Peyer's patch (tissue), 4 donors: ENCODE measurements at regions not wholly inside any gene's neighbourhood (a gene's known extent, or its start where the extent isn't known, plus 50 kb on each side); places are given as distances from the start of the nearest gene placed in this dataset.
"Not testable (repeated sequence)": the region's sequence is repeated elsewhere in the genome, so short reads cannot be mapped to it uniquely, and the experiment has no call there.

Experiments used
- DNase-seq, 3 donors: peaks; one replicate each; pipeline ENCODE4 v3.0.0-alpha.2; 2017 to 2019
- H3K27ac ChIP-seq, 4 donors: fragments of 200-600 bp; sonication (generic); one replicate each; pipeline ENCODE4 v1.5.1; 2016 to 2019
- H3K27me3 ChIP-seq, 2 donors: fragments of 200-600 bp; sonication (generic); one replicate each; pipeline ENCODE4 v1.5.1; 2019
- H3K36me3 ChIP-seq, 3 donors: fragments of 200-600 bp; sonication (generic); one replicate each; pipeline ENCODE4 v1.5.1; 2016 to 2019
- H3K4me1 ChIP-seq, 4 donors: fragments of 200-600 bp; sonication (generic); one replicate each; pipeline ENCODE4 v1.5.1; 2016 to 2019
- H3K4me3 ChIP-seq, 4 donors: fragments of 200-600 bp; sonication (generic); 1 replicate in 3 of 4; 2 replicates in 1 of 4; pipeline ENCODE4 v1.5.1; 2016 to 2019; ENCODE audit warnings: mild to moderate bottlenecking in 1 of 4
- H3K9me3 ChIP-seq, 4 donors: fragments of 200-600 bp; sonication (generic); one replicate each; pipeline ENCODE4 v1.5.1; 2016 to 2019; ENCODE audit warnings: mild to moderate bottlenecking in 1 of 4
- CTCF ChIP-seq, 6 experiments: fragments of 450-650 bp in 4 of 6; fragments of 200-600 bp in 2 of 6; sonication (generic) in 1 of 6; IDR thresholded peaks; one replicate each; pipeline ENCODE4 v1.5.1; 2017 to 2019; ENCODE audit warnings: antibody characterized with exemption in 6 of 6, mild to moderate bottlenecking in 3 of 6, moderate library complexity in 1 of 6
- POLR2A ChIP-seq, 2 donors: fragments of 450-650 bp; IDR thresholded peaks; one replicate each; pipeline ENCODE4 v1.5.1; 2017; ENCODE audit warnings: antibody characterized with exemption in 2 of 2, mild to moderate bottlenecking in 2 of 2, moderate library complexity in 2 of 2

GRCh38 chr10:93222876-93223275 lies 149.2 kb downstream of the CYP26A1 start:
- Histone ChIP-seq H3K27ac (no peak overlapping the region), H3K27me3 (no peaks in the 10 kb centered on the region), H3K4me3 (no peak overlapping the region), H3K4me1 (no peaks in the 10 kb centered on the region), H3K9me3 (no peaks in the 10 kb centered on the region), H3K36me3 (no peaks in the 10 kb centered on the region)
- no peak for DNase-seq
- TF ChIP-seq POLR2A (IDR thresholded peaks at IDR 0.05) (no peak), CTCF (IDR thresholded peaks at IDR 0.05) (no peak)

GRCh38 chr10:93223336-93223735 lies 149.6 kb downstream of the CYP26A1 start:
- Histone ChIP-seq H3K27ac (no peak overlapping the region), H3K4me3 (no peak overlapping the region), H3K36me3 (no peaks in the 10 kb centered on the region), H3K4me1 (no peaks in the 10 kb centered on the region), H3K27me3 (no peaks in the 10 kb centered on the region), H3K9me3 (no peaks in the 10 kb centered on the region)
- TF ChIP-seq CTCF (IDR thresholded peaks at IDR 0.05) (no peak), POLR2A (IDR thresholded peaks at IDR 0.05) (no peak)
- DNase-seq: no peak

GRCh38 chr10:93224005-93224779 lies 150.5 kb downstream of the CYP26A1 start:
- Histone ChIP-seq H3K4me3 (no peak overlapping the region), H3K27me3 (no peaks in the 10 kb centered on the region), H3K27ac (no peak overlapping the region), H3K36me3 (no peaks in the 10 kb centered on the region), H3K4me1 (no peaks in the 10 kb centered on the region), H3K9me3 (no peaks in the 10 kb centered on the region)
- no peak for DNase-seq
- TF ChIP-seq CTCF (IDR thresholded peaks at IDR 0.05) (peak in 2 of 6 experiments; percentile 21 to 23), POLR2A (IDR thresholded peaks at IDR 0.05) (no peak)

- Histone ChIP-seq H3K27ac (no peak overlapping the region), H3K27me3 (no peaks in the 10 kb centered on the region), H3K4me3 (no peak overlapping the region), H3K4me1 (no peaks in the 10 kb centered on the region), H3K9me3 (no peaks in the 10 kb centered on the region), H3K36me3 (no peaks in the 10 kb centered on the region)
- TF ChIP-seq CTCF (IDR thresholded peaks at IDR 0.05) (no peak), POLR2A (IDR thresholded peaks at IDR 0.05) (no peak)
- DNase-seq: peak in 1 of 3 donors; percentile 50
These were observed 152.2 kb downstream of the CYP26A1 start for GRCh38 chr10:93225938-93226337.

GRCh38 chr10:93226619-93227018 lies 152.9 kb downstream of the CYP26A1 start:
- Histone ChIP-seq H3K36me3 (no peaks in the 10 kb centered on the region), H3K4me1 (no peaks in the 10 kb centered on the region), H3K4me3 (no peak overlapping the region), H3K27ac (no peak overlapping the region), H3K27me3 (no peaks in the 10 kb centered on the region), H3K9me3 (no peaks in the 10 kb centered on the region)
- no peak for TF ChIP-seq CTCF (IDR thresholded peaks at IDR 0.05)
- TF ChIP-seq POLR2A (IDR thresholded peaks at IDR 0.05): no peak
- DNase-seq: no peak

- not testable (repeated sequence) for H3K4me3 ChIP-seq, H3K27me3 ChIP-seq, DNase-seq, H3K27ac ChIP-seq, H3K9me3 ChIP-seq, H3K36me3 ChIP-seq, H3K4me1 ChIP-seq
These were observed 156.9 kb downstream of the CYP26A1 start for GRCh38 chr10:93230596-93230995.

- not testable (repeated sequence) for H3K27ac ChIP-seq, H3K27me3 ChIP-seq
These were observed 158.5 kb downstream of the CYP26A1 start for GRCh38 chr10:93232159-93232558.

GRCh38 chr10:93234940-93235339 lies 161.2 kb downstream of the CYP26A1 start:
- H3K4me1 ChIP-seq, DNase-seq, H3K9me3 ChIP-seq, H3K27me3 ChIP-seq, H3K36me3 ChIP-seq, H3K27ac ChIP-seq, H3K4me3 ChIP-seq: not testable (repeated sequence)

More at GRCh38 chr10:93232159-93232558, 158.5 kb downstream of the CYP26A1 start:
- DNase-seq, H3K4me3 ChIP-seq, H3K36me3 ChIP-seq, H3K9me3 ChIP-seq, H3K4me1 ChIP-seq: not testable (repeated sequence)
